Activated CD4-positive, alpha-beta T cell treated with anti-CD3 and anti-CD28 coated beads, Interleukin-2, amount 10 ng/mL, durations not matched to agents 24 days and 14 days (primary cell): ENCODE measurements at regions not wholly inside any gene's neighbourhood (a gene's known extent, or its start where the extent isn't known, plus 50 kb on each side); places are given as distances from the start of the nearest gene placed in this dataset.

Source experiments
- DNase-seq: peaks from one replicate; pipeline ENCODE4 v3.0.0; 2022
- H3K27ac Mint-ChIP-seq: one replicate; pipeline ENCODE4 v1.8.0; 2022; ENCODE audit warnings: mild to moderate bottlenecking, mixed read lengths
- H3K27me3 Mint-ChIP-seq: one replicate; pipeline ENCODE4 v1.8.0; 2022; ENCODE audit warnings: mixed read lengths
- H3K36me3 Mint-ChIP-seq: one replicate; pipeline ENCODE4 v1.8.0; 2022; ENCODE audit warnings: low read depth, mild to moderate bottlenecking, mixed read lengths
- H3K4me1 Mint-ChIP-seq: one replicate; pipeline ENCODE4 v1.8.0; 2021; ENCODE audit warnings: mixed read lengths
- H3K4me3 Mint-ChIP-seq: one replicate; pipeline ENCODE4 v1.8.0; 2022; ENCODE audit warnings: mild to moderate bottlenecking, moderate library complexity, mixed read lengths
- H3K9me3 Mint-ChIP-seq: one replicate; pipeline ENCODE4 v1.8.0; 2021; ENCODE audit warnings: mixed read lengths
- intact Hi-C: fragments of 100-400 bp; cut with micrococcal nuclease; formaldehyde crosslinking; loops from one replicate; pipeline ENCODE4 v1.15.1; 2023

- Mint-ChIP-seq H3K9me3 (peaks cover 6% of the 10 kb centered on the region), H3K4me1 (no peaks in the 10 kb centered on the region)
Observed at GRCh38 chr4:107392380-107392779, 327.7 kb downstream of the PAPSS1 start.

GRCh38 chr4:107391630-107392028 lies 328.4 kb downstream of the PAPSS1 start:
- Mint-ChIP-seq H3K27ac (no peak overlapping the region), H3K4me1 (no peaks in the 10 kb centered on the region), H3K36me3 (no peaks in the 10 kb centered on the region), H3K9me3 (peaks cover 6% of the 10 kb centered on the region), H3K27me3 (no peaks in the 10 kb centered on the region), H3K4me3 (no peak overlapping the region)
- DNase-seq: no peak
- intact Hi-C loops: no loop called here

More at GRCh38 chr4:107392380-107392779, 327.7 kb downstream of the PAPSS1 start:
- no peaks in the 10 kb centered on the region for H3K36me3 Mint-ChIP-seq
- no peak for DNase-seq
- no peak overlapping the region for H3K27ac Mint-ChIP-seq
- H3K27me3 Mint-ChIP-seq: no peaks in the 10 kb centered on the region
- no peak overlapping the region for H3K4me3 Mint-ChIP-seq
- intact Hi-C loops: no loop called here

- no peaks in the 10 kb centered on the region for H3K4me1 Mint-ChIP-seq
- H3K4me3 Mint-ChIP-seq: no peak overlapping the region
- H3K27ac Mint-ChIP-seq: no peak overlapping the region
- no peaks in the 10 kb centered on the region for H3K36me3 Mint-ChIP-seq
- intact Hi-C loops: no loop called here
- H3K27me3 Mint-ChIP-seq: no peaks in the 10 kb centered on the region
- DNase-seq: no peak
- H3K9me3 Mint-ChIP-seq: peaks cover 6% of the 10 kb centered on the region
Observed at GRCh38 chr4:107391009-107391629, 328.9 kb downstream of the PAPSS1 start.

- Mint-ChIP-seq H3K27ac (no peak overlapping the region), H3K4me1 (no peaks in the 10 kb centered on the region), H3K4me3 (no peak overlapping the region), H3K9me3 (peaks cover 6% of the 10 kb centered on the region), H3K36me3 (no peaks in the 10 kb centered on the region), H3K27me3 (no peaks in the 10 kb centered on the region)
- no peak for DNase-seq
- intact Hi-C loops: no loop called here
Observed at GRCh38 chr4:107389965-107390364, 330.1 kb downstream of the PAPSS1 start.

- Mint-ChIP-seq H3K36me3 (no peaks in the 10 kb centered on the region), H3K4me3 (no peak overlapping the region), H3K9me3 (peaks cover 6% of the 10 kb centered on the region)
Observed at GRCh38 chr4:107388736-107389274, 331.2 kb downstream of the PAPSS1 start.

GRCh38 chr4:107380836-107381438 lies 339.1 kb downstream of the PAPSS1 start:
- intact Hi-C loops: no loop called here
- Mint-ChIP-seq H3K36me3 (no peaks in the 10 kb centered on the region), H3K4me3 (no peak overlapping the region)

More at GRCh38 chr4:107388736-107389274, 331.2 kb downstream of the PAPSS1 start:
- DNase-seq: no peak
- Mint-ChIP-seq H3K27ac (no peak overlapping the region), H3K27me3 (no peaks in the 10 kb centered on the region), H3K4me1 (no peaks in the 10 kb centered on the region)
- intact Hi-C loops: no loop called here

GRCh38 chr4:107380190-107380589 lies 339.8 kb downstream of the PAPSS1 start:
- no peaks in the 10 kb centered on the region for H3K27me3 Mint-ChIP-seq
- no peaks in the 10 kb centered on the region for H3K4me1 Mint-ChIP-seq
- no peaks in the 10 kb centered on the region for H3K36me3 Mint-ChIP-seq
- H3K4me3 Mint-ChIP-seq: no peak overlapping the region
- H3K9me3 Mint-ChIP-seq: no peaks in the 10 kb centered on the region
- no peak for DNase-seq
- intact Hi-C loops: no loop called here
- H3K27ac Mint-ChIP-seq: no peak overlapping the region

More at GRCh38 chr4:107380836-107381438, 339.1 kb downstream of the PAPSS1 start:
- no peaks in the 10 kb centered on the region for H3K4me1 Mint-ChIP-seq
- no peak for DNase-seq
- no peak overlapping the region for H3K27ac Mint-ChIP-seq
- H3K27me3 Mint-ChIP-seq: no peaks in the 10 kb centered on the region
- no peaks in the 10 kb centered on the region for H3K9me3 Mint-ChIP-seq

- Mint-ChIP-seq H3K27me3 (no peaks in the 10 kb centered on the region), H3K4me3 (no peak overlapping the region), H3K9me3 (no peaks in the 10 kb centered on the region), H3K36me3 (no peaks in the 10 kb centered on the region), H3K4me1 (no peaks in the 10 kb centered on the region), H3K27ac (no peak overlapping the region)
- no peak for DNase-seq
- intact Hi-C loops: no loop called here
Observed at GRCh38 chr4:107379054-107379869, 340.8 kb downstream of the PAPSS1 start.

- no peaks in the 10 kb centered on the region for H3K4me1 Mint-ChIP-seq
- H3K4me3 Mint-ChIP-seq: no peak overlapping the region
- no peaks in the 10 kb centered on the region for H3K9me3 Mint-ChIP-seq
Observed at GRCh38 chr4:107376293-107376692, 340.2 kb upstream of the DKK2 start.

GRCh38 chr4:107366900-107367299 lies 330.8 kb upstream of the DKK2 start:
- H3K4me3 Mint-ChIP-seq: no peak overlapping the region
- intact Hi-C loops: no loop called here
- no peak overlapping the region for H3K27ac Mint-ChIP-seq
- no peaks in the 10 kb centered on the region for H3K36me3 Mint-ChIP-seq
- no peaks in the 10 kb centered on the region for H3K4me1 Mint-ChIP-seq
- H3K9me3 Mint-ChIP-seq: no peaks in the 10 kb centered on the region
- DNase-seq: no peak
- H3K27me3 Mint-ChIP-seq: no peaks in the 10 kb centered on the region

More at GRCh38 chr4:107376293-107376692, 340.2 kb upstream of the DKK2 start:
- H3K36me3 Mint-ChIP-seq: no peaks in the 10 kb centered on the region
- DNase-seq: no peak
- intact Hi-C loops: no loop called here
- no peaks in the 10 kb centered on the region for H3K27me3 Mint-ChIP-seq
- H3K27ac Mint-ChIP-seq: no peak overlapping the region

GRCh38 chr4:107366016-107366735 lies 330.1 kb upstream of the DKK2 start:
- H3K36me3 Mint-ChIP-seq: no peaks in the 10 kb centered on the region
- DNase-seq: no peak
- intact Hi-C loops: no loop called here
- no peaks in the 10 kb centered on the region for H3K9me3 Mint-ChIP-seq
- no peak overlapping the region for H3K27ac Mint-ChIP-seq
- H3K4me1 Mint-ChIP-seq: no peaks in the 10 kb centered on the region
- H3K4me3 Mint-ChIP-seq: no peak overlapping the region
- no peaks in the 10 kb centered on the region for H3K27me3 Mint-ChIP-seq

GRCh38 chr4:107363125-107363524 lies 327.0 kb upstream of the DKK2 start:
- Mint-ChIP-seq H3K27me3 (no peaks in the 10 kb centered on the region), H3K36me3 (no peaks in the 10 kb centered on the region), H3K4me3 (no peak overlapping the region), H3K9me3 (no peaks in the 10 kb centered on the region), H3K27ac (no peak overlapping the region), H3K4me1 (no peaks in the 10 kb centered on the region)
- intact Hi-C loops: no loop called here
- no peak for DNase-seq

GRCh38 chr4:107359208-107359607 lies 323.1 kb upstream of the DKK2 start:
- intact Hi-C loops: no loop called here
- Mint-ChIP-seq H3K4me3 (no peak overlapping the region), H3K36me3 (no peaks in the 10 kb centered on the region), H3K27me3 (no peaks in the 10 kb centered on the region), H3K4me1 (no peaks in the 10 kb centered on the region), H3K9me3 (no peaks in the 10 kb centered on the region), H3K27ac (no peak overlapping the region)
- no peak for DNase-seq
